ENCODE measurements at regions not wholly inside any gene's neighbourhood (a gene's known extent, or its start where the extent isn't known, plus 50 kb on each side); places are given as distances from the start of the nearest gene placed in this dataset.

GRCh38 chr14:99043756-99044155, 228.2 kb downstream of the BCL11B start:
- TF ChIP-seq USF1 (IDR thresholded peaks at IDR 0.05) (no peak), MAX (IDR thresholded peaks at IDR 0.05) (no peak), FOXM1 (IDR thresholded peaks at IDR 0.05; ENCODE audit: borderline replicate concordance, low read depth) (no peak), CEBPB (IDR thresholded peaks at IDR 0.05) (no peak), TAF1 (IDR thresholded peaks at IDR 0.05; ENCODE audit: low read depth) (no peak), YY1 (IDR thresholded peaks at IDR 0.05; ENCODE audit: low read depth) (no peak), CREB1 (IDR thresholded peaks at IDR 0.05; ENCODE audit: low read depth) (no peak), NFIC (IDR thresholded peaks at IDR 0.05) (no peak), TCF12 (IDR thresholded peaks at IDR 0.05; ENCODE audit: low read depth) (no peak), EP300 (IDR thresholded peaks at IDR 0.05; ENCODE audit: borderline replicate concordance) (no peak)

- TF ChIP-seq EP300 (IDR thresholded peaks at IDR 0.05; ENCODE audit: borderline replicate concordance): no peak
- TF ChIP-seq TEAD4 (IDR thresholded peaks at IDR 0.05): no peak
- TF ChIP-seq FOXM1 (IDR thresholded peaks at IDR 0.05; ENCODE audit: borderline replicate concordance, low read depth): no peak
- no peak for TF ChIP-seq RAD21 (IDR thresholded peaks at IDR 0.05; ENCODE audit: low read depth)
- TF ChIP-seq CEBPB (IDR thresholded peaks at IDR 0.05): no peak
These were observed 224.5 kb downstream of the BCL11B start for GRCh38 chr14:99047441-99048031.

- TF ChIP-seq TAF1 (IDR thresholded peaks at IDR 0.05; ENCODE audit: low read depth) (no peak), TCF12 (IDR thresholded peaks at IDR 0.05; ENCODE audit: low read depth) (no peak), CREB1 (IDR thresholded peaks at IDR 0.05; ENCODE audit: low read depth) (no peak), NFIC (IDR thresholded peaks at IDR 0.05) (no peak), CEBPB (IDR thresholded peaks at IDR 0.05) (no peak), YY1 (IDR thresholded peaks at IDR 0.05; ENCODE audit: low read depth) (no peak), MAX (IDR thresholded peaks at IDR 0.05) (no peak), TEAD4 (IDR thresholded peaks at IDR 0.05) (no peak), FOXM1 (IDR thresholded peaks at IDR 0.05; ENCODE audit: borderline replicate concordance, low read depth) (no peak), REST (IDR thresholded peaks at IDR 0.05; ENCODE audit: low read depth) (no peak), RAD21 (IDR thresholded peaks at IDR 0.05; ENCODE audit: low read depth) (no peak), ZBTB7A (IDR thresholded peaks at IDR 0.05; ENCODE audit: low read depth) (no peak), USF1 (IDR thresholded peaks at IDR 0.05) (no peak), EGR1 (IDR thresholded peaks at IDR 0.05) (no peak), EP300 (IDR thresholded peaks at IDR 0.05; ENCODE audit: borderline replicate concordance) (no peak)
These were observed 221.7 kb downstream of the BCL11B start for GRCh38 chr14:99050309-99050708.

GRCh38 chr14:99052467-99052866, 219.5 kb downstream of the BCL11B start:
- TF ChIP-seq CEBPB (IDR thresholded peaks at IDR 0.05) (no peak), NFIC (IDR thresholded peaks at IDR 0.05) (no peak), MAX (IDR thresholded peaks at IDR 0.05) (no peak), REST (IDR thresholded peaks at IDR 0.05; ENCODE audit: low read depth) (no peak), TAF1 (IDR thresholded peaks at IDR 0.05; ENCODE audit: low read depth) (no peak), RAD21 (IDR thresholded peaks at IDR 0.05; ENCODE audit: low read depth) (no peak), FOXM1 (IDR thresholded peaks at IDR 0.05; ENCODE audit: borderline replicate concordance, low read depth) (no peak), TCF12 (IDR thresholded peaks at IDR 0.05; ENCODE audit: low read depth) (no peak), EGR1 (IDR thresholded peaks at IDR 0.05) (no peak), ZBTB7A (IDR thresholded peaks at IDR 0.05; ENCODE audit: low read depth) (no peak), EP300 (IDR thresholded peaks at IDR 0.05; ENCODE audit: borderline replicate concordance) (no peak), CREB1 (IDR thresholded peaks at IDR 0.05; ENCODE audit: low read depth) (no peak), USF1 (IDR thresholded peaks at IDR 0.05) (no peak)

- TF ChIP-seq REST (IDR thresholded peaks at IDR 0.05; ENCODE audit: low read depth): no peak
- TF ChIP-seq CEBPB (IDR thresholded peaks at IDR 0.05): no peak
- no peak for TF ChIP-seq USF1 (IDR thresholded peaks at IDR 0.05)
- TF ChIP-seq NFIC (IDR thresholded peaks at IDR 0.05): no peak
- no peak for TF ChIP-seq MAX (IDR thresholded peaks at IDR 0.05)
- TF ChIP-seq TEAD4 (IDR thresholded peaks at IDR 0.05): no peak
- TF ChIP-seq ZBTB7A (IDR thresholded peaks at IDR 0.05; ENCODE audit: low read depth): no peak
- no peak for TF ChIP-seq EGR1 (IDR thresholded peaks at IDR 0.05)
- no peak for TF ChIP-seq EP300 (IDR thresholded peaks at IDR 0.05; ENCODE audit: borderline replicate concordance)
- no peak for TF ChIP-seq RAD21 (IDR thresholded peaks at IDR 0.05; ENCODE audit: low read depth)
- no peak for TF ChIP-seq FOXM1 (IDR thresholded peaks at IDR 0.05; ENCODE audit: borderline replicate concordance, low read depth)
- no peak for TF ChIP-seq TCF12 (IDR thresholded peaks at IDR 0.05; ENCODE audit: low read depth)
- TF ChIP-seq CREB1 (IDR thresholded peaks at IDR 0.05; ENCODE audit: low read depth): no peak
- no peak for TF ChIP-seq YY1 (IDR thresholded peaks at IDR 0.05; ENCODE audit: low read depth)
- no peak for TF ChIP-seq TAF1 (IDR thresholded peaks at IDR 0.05; ENCODE audit: low read depth)
These were observed 217.0 kb downstream of the BCL11B start for GRCh38 chr14:99055019-99055418.
